Activated CD8-positive, alpha-beta memory T cell treated with anti-CD3 and anti-CD28 coated beads for 36 hours (primary cell): ENCODE measurements at regions not wholly inside any gene's neighbourhood (a gene's known extent, or its start where the extent isn't known, plus 50 kb on each side); places are given as distances from the start of the nearest gene placed in this dataset.
"Not testable (repeated sequence)": the region's sequence is repeated elsewhere in the genome, so short reads cannot be mapped to it uniquely, and the experiment has no call there.

Experiments used
- CTCF ChIA-PET: fragments of 350-600 bp; sonication (Branson Sonifier 250); formaldehyde crosslinking; loops from one replicate; lab custom pipeline; 2021; ENCODE audit warnings: antibody characterized with exemption; lab: Charles Lee
- POLR2A ChIA-PET: fragments of 350-600 bp; sonication (Branson Sonifier 250); formaldehyde crosslinking; loops from one replicate; lab custom pipeline; 2021; ENCODE audit warnings: antibody characterized with exemption; lab: Charles Lee

GRCh38 chr7:67637023-67637358 is 640.4 kb downstream of the TYW1 start:
- CTCF ChIA-PET, result no interaction called here
- POLR2A ChIA-PET, result no interaction called here

- POLR2A ChIA-PET, CTCF ChIA-PET: not testable (repeated sequence)
Observed at GRCh38 chr7:67642542-67642941, 645.9 kb downstream of the TYW1 start.

GRCh38 chr7:67644151-67644550 is 647.5 kb downstream of the TYW1 start:
- ChIA-PET CTCF (no interaction called here), POLR2A (no interaction called here)

GRCh38 chr7:67652937-67653336 is 656.3 kb downstream of the TYW1 start:
- CTCF ChIA-PET, result no interaction called here
- POLR2A ChIA-PET, result no interaction called here

- ChIA-PET CTCF (interaction anchor here (0.6 kb wide), 1 partner anchor 39 kb away, joined by 4 read pairs; no protein-coding TSS in a partner anchor), POLR2A (no interaction called here)
Observed at GRCh38 chr7:67653856-67654454, 657.3 kb downstream of the TYW1 start.

- ChIA-PET CTCF (no interaction called here), POLR2A (no interaction called here)
Observed at GRCh38 chr7:67654642-67655041, 658.0 kb downstream of the TYW1 start.

GRCh38 chr7:67655168-67655567 is 658.5 kb downstream of the TYW1 start:
- ChIA-PET POLR2A (no interaction called here), CTCF (no interaction called here)

GRCh38 chr7:67659091-67659490 is 662.5 kb downstream of the TYW1 start:
- CTCF ChIA-PET, result no interaction called here
- POLR2A ChIA-PET, result no interaction called here

GRCh38 chr7:67662804-67663203 is 666.2 kb downstream of the TYW1 start:
- CTCF ChIA-PET, result interaction anchor here (0.6 kb wide), 1 partner anchor 22 kb away, joined by 3 read pairs; no protein-coding TSS in a partner anchor
- POLR2A ChIA-PET, result no interaction called here

GRCh38 chr7:67663644-67664043 is 667.0 kb downstream of the TYW1 start:
- POLR2A ChIA-PET, result no interaction called here
- CTCF ChIA-PET, result interaction anchor here (0.6 kb wide), 1 partner anchor 22 kb away, joined by 3 read pairs; no protein-coding TSS in a partner anchor

- CTCF ChIA-PET, result not testable (repeated sequence)
Observed at GRCh38 chr7:67666359-67666758, 669.7 kb downstream of the TYW1 start.

GRCh38 chr7:67671006-67671548 is 674.4 kb downstream of the TYW1 start:
- ChIA-PET CTCF (no interaction called here), POLR2A (no interaction called here)

More at GRCh38 chr7:67666359-67666758, 669.7 kb downstream of the TYW1 start:
- POLR2A ChIA-PET, result not testable (repeated sequence)

- ChIA-PET CTCF (no interaction called here), POLR2A (no interaction called here)
Observed at GRCh38 chr7:67673861-67674260, 677.2 kb downstream of the TYW1 start.

GRCh38 chr7:67674862-67675261 is 678.2 kb downstream of the TYW1 start:
- POLR2A ChIA-PET, CTCF ChIA-PET: not testable (repeated sequence)

- POLR2A ChIA-PET, result no interaction called here
Observed at GRCh38 chr7:67675971-67676370, 679.3 kb downstream of the TYW1 start.

GRCh38 chr7:67678419-67678818 is 681.8 kb downstream of the TYW1 start:
- POLR2A ChIA-PET, result no interaction called here
- CTCF ChIA-PET, result no interaction called here

More at GRCh38 chr7:67675971-67676370, 679.3 kb downstream of the TYW1 start:
- CTCF ChIA-PET, result no interaction called here

GRCh38 chr7:67683628-67684027 is 687.0 kb downstream of the TYW1 start:
- CTCF ChIA-PET, result no interaction called here
- POLR2A ChIA-PET, result no interaction called here

- ChIA-PET POLR2A (no interaction called here), CTCF (no interaction called here)
Observed at GRCh38 chr7:67690700-67691099, 694.1 kb downstream of the TYW1 start.

- POLR2A ChIA-PET, result no interaction called here
Observed at GRCh38 chr7:67692425-67692824, 695.8 kb downstream of the TYW1 start.

GRCh38 chr7:67696124-67696523 is 699.5 kb downstream of the TYW1 start:
- ChIA-PET CTCF (no interaction called here), POLR2A (no interaction called here)

More at GRCh38 chr7:67692425-67692824, 695.8 kb downstream of the TYW1 start:
- CTCF ChIA-PET, result no interaction called here

GRCh38 chr7:67696878-67697277 is 700.2 kb downstream of the TYW1 start:
- CTCF ChIA-PET, result no interaction called here
- POLR2A ChIA-PET, result no interaction called here
